GM21423 (cell line): ENCODE measurements at regions not wholly inside any gene's neighbourhood (a gene's known extent, or its start where the extent isn't known, plus 50 kb on each side); places are given as distances from the start of the nearest gene placed in this dataset.

ENCODE experiments used
- ATAC-seq: cut with Tn5 transposase; IDR thresholded peaks from one replicate; pipeline ENCODE4 v1.9.1; 2021; ENCODE audit warnings: mild to moderate bottlenecking, moderate library complexity; ENCODE audit not compliant: unreplicated experiment

DNA sequence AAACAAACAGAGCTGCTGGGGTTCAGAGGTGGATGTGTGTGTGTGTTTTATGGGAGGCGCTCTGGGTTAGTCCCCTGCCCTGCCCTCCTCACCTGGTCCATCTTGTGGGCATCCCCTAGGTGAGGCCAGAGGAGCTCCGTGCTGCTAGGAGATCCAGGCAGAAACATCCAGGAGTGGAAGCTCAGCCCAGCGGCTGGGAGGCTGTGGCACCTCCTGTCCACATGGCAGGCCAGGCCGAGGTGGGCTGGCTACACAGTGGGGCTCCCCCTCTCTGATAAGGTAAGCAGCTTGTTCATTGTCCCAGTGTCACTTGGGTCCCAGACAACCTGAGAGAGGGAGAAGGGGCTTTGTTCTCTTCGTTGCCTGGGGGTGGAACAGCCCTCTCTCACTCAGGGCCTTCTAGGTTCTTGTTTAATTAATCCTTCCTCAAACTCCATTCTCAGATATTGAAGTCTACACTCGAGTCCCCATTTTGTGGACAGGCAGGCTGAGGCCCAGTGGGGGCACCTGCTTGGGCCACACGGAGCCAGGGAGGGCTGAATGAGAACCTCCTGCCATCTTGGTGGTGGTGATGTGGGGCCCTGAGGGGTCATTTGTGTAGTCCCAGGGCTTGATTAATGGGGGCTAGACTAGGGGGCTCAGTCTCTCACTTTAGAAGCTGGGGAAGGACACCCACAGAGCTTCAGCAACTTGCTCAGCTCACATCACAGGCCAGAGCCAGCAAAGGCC lies 216.8 kb upstream of the GPR26 start:
- no peak for ATAC-seq

DNA sequence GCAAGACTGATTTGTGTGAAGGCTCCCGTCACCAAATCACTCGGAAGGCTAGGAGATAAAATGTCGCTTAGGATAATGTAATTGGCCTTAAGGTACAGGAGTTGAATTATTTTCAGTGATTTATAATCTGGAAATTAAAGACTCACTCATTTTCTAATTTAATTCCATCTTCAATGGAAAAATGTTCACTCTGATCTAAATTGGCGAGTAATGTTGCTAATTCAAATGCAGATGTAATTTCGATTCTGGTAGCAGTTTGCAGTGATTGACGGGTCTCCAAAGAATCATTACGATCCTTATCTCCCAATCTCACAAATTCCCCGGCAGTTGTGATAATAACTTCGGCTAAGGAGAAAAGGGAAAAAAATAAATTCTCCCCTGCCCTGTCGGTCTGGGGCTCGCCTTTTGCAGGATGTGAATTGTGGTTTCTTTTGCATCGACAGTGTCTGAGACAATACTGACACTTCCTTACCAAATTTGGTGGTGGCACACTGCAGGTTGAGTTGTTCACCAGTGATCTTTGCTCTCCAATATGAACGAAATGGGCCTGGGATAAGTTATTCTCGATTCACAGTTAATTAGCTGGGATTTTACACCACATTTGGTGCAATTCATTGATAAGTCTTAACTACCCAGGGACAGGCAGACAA lies 215.1 kb upstream of the GPR26 start:
- ATAC-seq = no peak

DNA sequence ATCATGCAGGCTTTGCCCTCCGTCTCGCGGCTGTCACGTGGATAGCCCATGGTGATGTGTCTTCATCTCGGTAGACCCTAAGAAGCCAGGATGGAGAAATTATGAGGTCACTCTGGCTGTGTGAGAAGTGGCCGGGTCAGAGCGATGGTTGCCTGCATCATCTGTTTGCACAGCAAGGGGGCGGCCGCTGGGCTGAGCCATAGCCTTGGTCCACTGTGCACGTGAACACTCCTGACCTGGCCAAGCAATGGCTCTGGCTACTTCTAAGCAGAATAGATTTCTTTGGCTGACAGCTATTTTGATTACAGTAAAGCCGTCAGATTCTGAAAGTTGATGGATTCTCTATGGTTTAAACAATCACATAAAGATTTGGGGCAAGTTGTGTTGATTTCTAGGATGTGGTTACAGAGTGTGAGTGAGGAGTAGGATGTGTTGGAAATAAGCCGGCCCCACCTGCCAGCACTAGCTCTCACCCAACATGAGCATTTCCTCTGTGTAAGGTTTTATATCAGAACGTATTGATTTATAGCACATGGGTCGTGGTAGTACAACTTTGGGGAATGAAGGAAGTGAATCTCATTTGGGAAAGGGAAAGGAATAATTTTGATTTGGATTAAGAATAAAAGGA lies 214.4 kb upstream of the GPR26 start:
- ATAC-seq = no peak

DNA sequence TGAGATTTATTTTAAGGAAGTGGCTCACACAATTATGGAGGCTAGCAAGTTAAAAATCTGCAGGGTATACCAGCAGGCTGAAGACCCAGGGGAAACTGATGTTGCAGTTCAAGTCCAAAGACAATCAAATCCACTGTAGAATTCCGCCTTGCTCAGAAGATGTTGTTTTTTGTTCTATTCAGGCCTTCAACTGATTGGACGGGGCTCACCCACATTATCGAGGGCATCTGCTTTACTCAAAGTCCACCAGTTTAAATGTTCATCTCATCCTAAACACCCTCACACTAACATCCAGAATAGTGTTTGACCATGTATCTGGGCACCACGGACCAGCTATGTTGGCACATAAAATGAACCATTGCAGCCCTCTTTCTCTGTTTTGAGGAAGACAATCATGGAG lies 211.2 kb upstream of the GPR26 start:
- ATAC-seq = no peak

DNA sequence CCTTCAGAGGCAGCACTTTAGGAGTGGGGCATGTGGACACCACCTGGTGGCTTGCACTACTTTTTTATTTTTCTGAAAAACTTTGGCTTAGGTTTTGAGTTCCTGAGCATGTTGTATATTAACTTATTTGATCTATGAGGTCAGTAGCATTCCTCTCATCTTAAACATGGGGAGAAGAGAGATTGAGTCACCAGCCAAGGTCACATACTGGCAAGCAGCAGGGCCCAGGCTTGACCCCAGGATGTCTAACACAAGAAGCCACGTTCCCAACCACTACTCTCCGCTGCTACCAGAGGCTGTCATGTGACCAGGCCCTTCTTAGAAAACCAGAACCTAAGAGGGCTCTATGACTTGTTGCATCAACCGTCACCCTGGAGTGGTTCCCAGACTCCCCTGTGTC lies 210.3 kb upstream of the GPR26 start:
- no peak for ATAC-seq

DNA sequence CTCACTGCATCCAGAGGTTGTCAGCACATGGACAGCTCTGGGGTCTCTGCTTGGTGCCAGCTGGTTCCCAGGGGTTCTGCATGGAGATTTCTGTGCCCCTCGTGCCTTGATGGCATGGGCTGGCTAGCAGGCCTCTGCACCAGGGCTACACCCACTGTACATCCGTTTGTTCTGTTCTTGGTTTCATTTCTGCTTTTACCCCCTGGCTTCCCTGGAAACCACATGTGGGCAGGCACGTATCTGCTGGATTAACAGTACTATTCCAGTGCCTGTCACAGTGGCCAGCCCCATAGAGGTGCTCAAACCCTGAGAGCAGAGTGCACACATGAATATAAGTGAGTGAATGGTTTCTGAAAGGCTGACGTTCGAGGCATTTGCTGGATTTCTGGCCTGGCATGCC lies 207.2 kb upstream of the GPR26 start:
- no peak for ATAC-seq

DNA sequence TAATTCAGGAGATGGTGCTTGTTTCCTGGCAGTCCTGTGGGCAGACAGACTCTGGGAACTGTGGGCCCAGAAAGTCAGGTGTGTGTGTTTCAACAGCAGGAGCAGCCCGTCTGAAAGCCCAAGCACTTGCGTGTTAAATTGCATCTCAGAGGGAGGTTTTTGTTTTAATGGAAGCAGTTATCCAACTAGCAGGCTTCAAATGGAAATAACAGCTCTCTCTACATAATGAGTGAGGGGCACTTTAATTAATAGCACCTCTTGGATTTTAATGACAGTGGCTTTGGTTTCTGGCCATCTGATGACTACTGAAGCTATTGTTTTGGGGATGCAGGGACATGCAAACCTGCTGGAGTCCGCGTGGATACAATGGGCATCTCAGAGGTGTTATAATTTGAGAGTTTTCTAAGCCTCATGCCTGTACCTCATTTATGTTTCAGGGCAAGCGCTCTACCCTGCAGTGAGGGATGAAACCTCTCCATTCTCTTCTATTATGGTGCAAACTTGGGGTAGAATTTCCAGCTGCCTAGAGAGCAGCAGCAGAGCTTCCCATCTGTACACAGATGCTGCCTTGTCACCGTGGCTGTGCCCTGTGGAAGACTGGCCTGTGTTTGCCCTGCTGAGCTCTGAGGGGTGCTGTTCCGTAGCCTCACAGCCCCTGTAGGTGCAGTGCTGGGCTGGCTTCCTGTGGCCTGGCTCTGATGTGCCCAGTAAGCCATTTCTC lies 206.6 kb upstream of the GPR26 start:
- ATAC-seq = no peak

DNA sequence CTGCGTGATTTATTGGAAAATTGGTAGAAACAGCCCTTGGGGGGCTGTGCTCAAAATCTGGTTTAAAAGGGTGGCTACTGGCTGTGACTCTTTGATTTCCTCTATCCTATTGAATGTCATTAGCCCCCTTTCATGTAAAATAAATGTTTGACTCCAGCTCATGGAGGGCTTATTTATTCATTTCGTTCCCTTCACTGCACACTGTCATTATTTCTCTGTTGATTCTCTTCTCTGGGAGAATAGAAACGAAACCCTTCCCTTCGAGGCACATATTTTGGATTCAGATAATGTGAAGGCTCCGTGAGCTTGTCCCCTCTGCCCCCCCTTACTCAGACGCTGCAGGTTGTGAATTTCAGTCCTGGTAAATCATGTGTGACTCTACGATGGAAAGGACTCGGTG lies 203.9 kb upstream of the GPR26 start:
- ATAC-seq = no peak

DNA sequence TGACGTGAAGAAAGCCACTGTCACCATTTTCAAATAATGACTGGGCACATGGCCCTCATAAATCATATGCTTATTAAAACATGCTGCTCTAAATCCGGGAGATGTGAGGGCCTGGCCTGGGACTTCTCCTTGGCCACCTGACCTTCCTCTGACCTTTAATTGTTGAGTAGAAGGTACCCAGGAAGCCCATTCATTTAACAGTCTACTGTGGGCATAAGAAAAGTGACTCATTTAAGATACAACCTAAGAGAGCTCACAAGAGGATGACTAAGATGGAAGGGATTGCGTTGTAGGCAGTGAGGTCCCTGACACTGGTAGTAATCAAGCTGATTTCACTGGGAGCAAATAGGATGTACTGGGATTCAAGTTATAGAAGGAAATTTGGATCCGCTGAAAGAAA lies 203.4 kb upstream of the GPR26 start:
- ATAC-seq = no peak

DNA sequence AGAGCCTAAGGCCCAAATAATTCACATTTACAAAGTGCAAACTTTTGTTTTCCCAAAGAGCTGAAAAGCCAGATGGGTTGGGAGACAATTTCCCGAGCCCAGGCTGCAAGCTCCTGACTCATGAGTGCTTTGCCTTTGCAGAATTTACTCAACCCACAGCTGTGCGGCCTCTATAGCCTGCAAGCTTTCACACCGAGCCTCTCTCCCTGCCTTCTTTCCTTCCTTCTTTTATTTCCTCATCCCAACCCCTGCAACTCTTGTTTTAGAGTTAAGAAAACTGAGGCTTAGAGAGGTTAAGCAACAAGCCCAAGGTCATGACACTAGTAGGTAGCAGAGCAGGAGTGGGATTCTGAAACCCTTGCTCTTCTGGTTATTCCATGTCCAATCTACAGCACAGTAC lies 203.0 kb upstream of the GPR26 start:
- no peak for ATAC-seq

DNA sequence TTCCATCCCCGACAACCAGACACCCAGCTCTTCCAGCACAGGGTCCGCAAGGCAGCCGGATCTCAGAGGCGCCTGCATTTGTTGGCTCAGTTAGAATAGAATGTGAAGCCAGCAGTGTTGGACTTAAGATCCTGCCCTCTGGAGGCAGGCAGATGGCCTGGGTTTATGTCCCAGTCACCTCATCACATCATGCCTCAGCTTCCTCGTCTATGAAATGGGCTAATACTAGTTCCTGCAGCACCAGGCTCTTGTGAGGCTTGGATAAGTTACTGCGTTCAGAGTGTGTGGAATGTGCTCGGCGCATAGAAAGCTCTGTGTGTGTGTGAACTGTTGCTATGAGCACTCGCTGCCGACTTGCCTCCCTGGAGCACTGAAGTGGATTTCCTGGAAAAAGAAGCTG lies 202.5 kb upstream of the GPR26 start:
- no peak for ATAC-seq

DNA sequence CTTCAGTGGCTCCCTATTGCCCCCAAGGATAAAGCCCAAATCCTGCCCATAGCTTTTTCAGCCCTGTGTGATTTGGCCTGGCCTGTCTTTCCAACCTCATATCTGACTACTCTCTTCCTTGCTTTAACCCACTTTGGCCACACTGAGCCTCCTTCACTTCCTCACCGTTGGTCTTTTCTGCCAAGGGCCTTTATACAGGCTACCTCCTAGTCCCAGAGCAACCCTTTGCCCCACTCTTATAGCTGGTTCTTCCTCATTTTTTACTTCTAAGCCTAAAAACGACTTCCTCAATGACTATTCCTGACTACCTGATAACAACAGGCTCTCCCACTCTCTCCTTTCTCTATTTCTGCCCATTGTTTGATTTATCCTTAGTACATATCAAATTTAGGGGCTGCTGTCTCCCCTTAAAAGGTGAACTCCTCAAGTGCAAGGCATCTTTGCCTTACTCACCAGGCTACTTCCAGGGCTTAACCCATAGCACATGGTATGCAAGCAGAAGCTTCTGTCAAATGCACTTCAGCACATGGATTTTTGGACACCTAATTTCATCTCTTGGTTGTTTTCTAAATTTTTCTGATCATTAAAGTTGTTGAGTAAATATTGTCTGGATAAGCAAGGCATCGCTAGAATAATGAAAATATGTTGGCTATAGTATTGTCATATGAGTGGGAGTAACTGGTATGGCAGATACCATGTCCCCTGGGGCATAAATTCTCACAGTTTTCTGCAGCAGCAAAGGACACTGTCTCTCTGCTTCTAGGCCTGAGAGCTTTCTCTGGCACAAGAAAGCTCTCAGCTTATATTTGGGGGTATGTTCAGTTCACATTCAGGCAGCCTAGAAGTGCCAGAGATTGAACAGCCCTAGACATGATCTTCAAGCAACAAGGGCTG lies 201.5 kb upstream of the GPR26 start:
- no peak for ATAC-seq

DNA sequence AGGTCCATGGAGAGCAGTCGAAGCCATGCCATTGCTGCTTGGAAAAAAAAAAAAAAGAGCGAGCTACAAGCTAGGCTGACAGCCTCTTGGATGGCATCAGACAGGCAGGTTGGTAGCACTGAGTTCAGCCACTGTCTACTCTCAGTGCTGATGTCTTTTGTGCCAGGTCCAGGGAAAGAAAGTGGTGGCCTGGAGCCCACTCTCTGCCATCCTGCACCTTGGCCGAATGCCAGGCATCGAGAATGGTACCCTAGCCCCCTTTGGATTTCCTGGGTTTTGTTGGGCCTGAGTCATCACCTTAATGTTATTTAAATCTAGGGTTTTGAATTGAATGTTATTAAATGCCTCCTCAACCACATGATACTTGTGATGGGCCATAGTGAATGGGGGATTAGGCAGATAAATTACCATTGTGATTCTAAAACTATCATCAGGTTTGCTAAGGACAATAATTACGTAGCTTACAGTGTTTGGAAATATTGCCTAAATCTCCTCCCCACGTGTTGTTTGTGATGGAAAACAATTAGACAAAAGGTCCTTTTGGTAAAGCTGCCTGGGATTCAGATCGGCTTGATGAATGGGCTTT lies 195.7 kb upstream of the GPR26 start:
- no peak for ATAC-seq

DNA sequence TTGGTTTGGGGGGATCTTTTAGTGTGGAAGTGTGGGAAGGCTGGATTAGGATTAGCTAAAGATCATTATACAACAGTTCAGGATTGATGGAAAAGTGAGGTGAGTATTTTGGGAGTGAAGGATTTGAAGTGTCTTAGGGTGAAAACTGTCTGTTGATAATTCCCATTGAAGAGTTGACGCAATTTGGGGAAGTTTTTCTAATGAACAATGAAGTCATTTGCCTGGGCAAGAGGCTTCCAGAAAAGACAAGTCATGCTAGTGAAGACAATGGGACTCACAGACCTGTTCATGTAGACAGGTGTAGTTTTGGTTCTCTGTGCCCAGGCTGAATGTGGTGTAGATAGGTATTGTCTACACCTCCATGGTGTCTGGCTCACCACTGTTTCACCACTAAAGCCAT lies 194.3 kb upstream of the GPR26 start:
- no peak for ATAC-seq

DNA sequence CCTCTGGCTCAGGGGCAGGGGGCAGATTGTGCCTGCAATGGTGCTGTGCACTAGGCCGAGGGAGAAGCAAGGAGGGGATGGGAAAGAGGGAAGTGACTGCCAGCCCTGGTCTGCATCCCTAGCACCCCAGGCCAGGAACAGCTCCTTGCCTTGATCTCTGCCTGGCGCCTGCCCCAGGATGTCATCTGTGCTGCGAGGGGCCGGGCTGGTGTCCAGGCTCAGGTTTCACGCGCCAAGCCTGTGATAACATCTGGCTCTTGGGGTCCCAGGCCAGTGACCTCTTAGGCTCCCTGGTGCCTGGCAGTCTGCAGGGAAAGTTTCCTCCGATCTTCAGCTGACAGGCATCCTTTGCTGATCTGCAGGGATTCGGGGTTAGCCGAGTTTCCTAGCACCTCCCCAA lies 193.5 kb upstream of the GPR26 start:
- ATAC-seq = no peak

DNA sequence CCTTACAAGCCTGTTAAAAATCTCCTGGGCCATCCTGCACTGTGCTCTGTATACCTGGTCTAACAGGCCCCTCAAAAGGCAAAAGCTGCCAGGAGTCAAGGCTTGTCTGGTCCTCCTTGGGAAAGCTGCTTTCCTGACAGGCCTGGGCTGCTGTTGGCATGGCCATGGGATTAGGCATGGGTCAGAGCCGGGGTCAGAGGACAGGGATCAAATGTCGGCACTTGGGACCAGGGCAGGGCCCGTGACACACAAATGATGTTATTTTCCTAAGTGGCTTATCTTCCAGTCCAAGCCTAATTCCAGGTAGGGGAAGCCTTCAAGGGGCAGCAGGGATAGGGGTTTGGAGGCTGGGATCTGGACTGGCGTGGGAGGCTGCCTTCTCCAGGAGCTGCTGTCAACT lies 191.5 kb upstream of the GPR26 start:
- no peak for ATAC-seq

DNA sequence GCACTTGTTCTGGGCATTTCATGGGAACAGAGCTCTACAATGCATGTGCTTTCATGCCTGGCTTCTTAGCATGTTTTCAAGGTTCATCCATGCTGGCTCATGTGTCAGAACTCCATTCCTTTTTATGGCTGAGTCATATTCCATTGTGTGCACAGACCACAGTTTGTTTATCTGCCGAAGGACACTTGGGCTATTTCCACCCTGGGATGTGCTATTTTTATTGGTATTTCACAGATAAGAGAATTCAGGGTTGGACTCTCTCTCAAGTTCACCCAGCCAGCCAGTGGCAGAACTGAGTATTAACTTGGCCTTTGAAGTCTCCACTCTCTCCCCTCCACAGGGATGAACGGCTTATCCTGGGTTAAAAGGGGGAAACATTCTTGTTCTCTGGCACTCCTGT lies 190.7 kb upstream of the GPR26 start:
- no peak for ATAC-seq

DNA sequence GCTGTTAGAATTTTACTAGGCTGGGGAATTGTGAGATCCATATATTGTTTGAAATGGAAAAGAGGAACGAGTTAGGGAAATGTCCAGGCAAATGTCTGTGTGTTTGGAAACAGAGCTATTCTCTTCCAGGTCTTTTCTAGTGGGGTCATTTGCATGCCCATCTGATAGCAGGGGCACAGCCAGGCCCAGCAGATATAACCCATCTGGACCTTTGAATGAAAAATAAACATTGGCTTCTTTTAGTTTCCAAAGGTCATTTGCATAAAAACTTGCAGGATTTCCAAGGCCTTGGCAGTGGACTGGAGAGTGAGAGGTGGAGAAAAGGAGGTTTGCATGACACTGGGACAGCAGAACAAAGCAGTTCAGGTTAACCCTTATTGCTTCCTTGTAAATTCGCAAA lies 188.0 kb upstream of the GPR26 start:
- ATAC-seq = no peak

DNA sequence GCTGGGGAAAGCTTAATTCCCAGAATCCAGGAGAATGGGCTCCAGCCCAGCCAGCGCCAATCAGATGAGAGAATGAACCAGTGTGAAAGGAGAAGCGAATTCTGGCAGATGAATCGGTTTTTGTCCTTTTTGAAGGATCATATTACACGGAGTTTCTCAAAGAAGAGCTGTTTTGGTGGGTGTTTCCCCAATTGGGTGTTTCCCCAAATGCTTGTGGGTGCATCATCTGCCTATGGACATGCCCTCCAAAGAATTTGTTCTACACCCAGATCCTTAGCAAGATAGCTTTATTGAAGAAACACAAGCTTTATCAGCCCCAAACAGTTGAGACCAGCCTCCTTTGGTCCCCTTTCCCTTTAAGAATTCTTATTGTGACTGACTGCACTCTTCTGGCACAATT lies 186.5 kb upstream of the GPR26 start:
- ATAC-seq = no peak

DNA sequence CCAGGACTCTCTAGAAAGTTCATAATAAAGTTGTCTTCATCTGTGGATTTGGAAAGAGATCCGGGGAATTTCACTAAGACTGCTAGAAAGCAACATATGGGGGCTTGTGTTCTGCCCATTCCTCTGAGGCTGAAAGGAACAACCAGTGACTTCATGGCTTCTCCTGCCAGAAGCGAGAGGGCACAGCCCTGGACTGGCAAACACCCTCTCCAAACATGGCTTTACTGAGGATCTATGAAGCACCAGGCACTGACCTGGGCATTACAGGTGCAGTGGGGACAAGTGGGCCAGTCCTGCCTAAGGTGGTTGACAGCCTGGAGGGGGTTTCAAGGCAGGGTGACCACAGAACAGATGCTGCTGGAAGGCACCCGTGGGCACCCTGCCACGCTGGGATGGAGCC lies 185.8 kb upstream of the GPR26 start:
- ATAC-seq = no peak
